Uterus (tissue), 2 donors: ENCODE measurements at regions not wholly inside any gene's neighbourhood (a gene's known extent, or its start where the extent isn't known, plus 50 kb on each side); places are given as distances from the start of the nearest gene placed in this dataset.

ENCODE experiments used
- POLR2A ChIP-seq, 2 donors: fragments of 450-650 bp; IDR thresholded peaks; one replicate each; pipeline ENCODE4 v1.6.1; 2016; ENCODE audit warnings: antibody characterized with exemption in 2 of 2, mild to moderate bottlenecking in 1 of 2, moderate library complexity in 1 of 2
- TF ChIP-seq, protein P1 (sequence below), 4 experiments: fragments of 200-600 bp in 2 of 4; fragments of 450-650 bp in 2 of 4; sonication (generic) in 2 of 4; IDR thresholded peaks; one replicate each; pipeline ENCODE4 v1.5.1; 2016 to 2019; ENCODE audit warnings: antibody characterized with exemption in 4 of 4, mild to moderate bottlenecking in 2 of 4, moderate library complexity in 1 of 4

DNA sequence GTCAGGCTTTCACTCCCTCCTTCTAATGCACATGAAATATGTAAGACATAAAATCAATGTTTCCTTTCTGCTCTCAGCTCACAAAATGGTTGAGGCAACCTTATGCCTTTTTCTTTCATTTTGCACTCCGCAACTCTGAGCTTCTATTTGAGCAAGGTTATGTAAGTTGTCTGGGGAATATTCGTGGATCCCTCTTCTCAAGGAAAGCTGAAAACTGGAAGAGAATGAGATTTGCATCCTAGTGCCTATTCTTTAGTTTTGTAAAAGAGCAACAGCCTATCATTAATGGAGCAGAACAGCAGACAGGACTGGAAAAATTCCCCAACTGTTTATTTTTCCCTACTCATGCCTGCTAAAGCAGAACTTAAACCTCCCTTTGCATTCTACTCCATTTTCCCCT is 141.7 kb downstream of the FAM76B start:
- no peak for TF ChIP-seq POLR2A (IDR thresholded peaks at IDR 0.05)
- TF ChIP-seq, protein P1, sequence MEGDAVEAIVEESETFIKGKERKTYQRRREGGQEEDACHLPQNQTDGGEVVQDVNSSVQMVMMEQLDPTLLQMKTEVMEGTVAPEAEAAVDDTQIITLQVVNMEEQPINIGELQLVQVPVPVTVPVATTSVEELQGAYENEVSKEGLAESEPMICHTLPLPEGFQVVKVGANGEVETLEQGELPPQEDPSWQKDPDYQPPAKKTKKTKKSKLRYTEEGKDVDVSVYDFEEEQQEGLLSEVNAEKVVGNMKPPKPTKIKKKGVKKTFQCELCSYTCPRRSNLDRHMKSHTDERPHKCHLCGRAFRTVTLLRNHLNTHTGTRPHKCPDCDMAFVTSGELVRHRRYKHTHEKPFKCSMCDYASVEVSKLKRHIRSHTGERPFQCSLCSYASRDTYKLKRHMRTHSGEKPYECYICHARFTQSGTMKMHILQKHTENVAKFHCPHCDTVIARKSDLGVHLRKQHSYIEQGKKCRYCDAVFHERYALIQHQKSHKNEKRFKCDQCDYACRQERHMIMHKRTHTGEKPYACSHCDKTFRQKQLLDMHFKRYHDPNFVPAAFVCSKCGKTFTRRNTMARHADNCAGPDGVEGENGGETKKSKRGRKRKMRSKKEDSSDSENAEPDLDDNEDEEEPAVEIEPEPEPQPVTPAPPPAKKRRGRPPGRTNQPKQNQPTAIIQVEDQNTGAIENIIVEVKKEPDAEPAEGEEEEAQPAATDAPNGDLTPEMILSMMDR (IDR thresholded peaks at IDR 0.05), result no peak
